HepG2 (cell line): ENCODE measurements at regions not wholly inside any gene's neighbourhood (a gene's known extent, or its start where the extent isn't known, plus 50 kb on each side); places are given as distances from the start of the nearest gene placed in this dataset.

ENCODE experiments used
- MAX ChIP-seq: IDR thresholded peaks from 2 replicates; pipeline ENCODE4 v1.6.1; 2012; ENCODE audit warnings: inconsistent platforms
- U2AF2 ChIP-seq: fragments of 200-400 bp; formaldehyde crosslinking; IDR thresholded peaks from 2 replicates; pipeline ENCODE4 v1.6.1; 2017; ENCODE audit warnings: low read depth, mild to moderate bottlenecking, low read length
- ZNF660 ChIP-seq: sonication (generic); formaldehyde crosslinking; IDR thresholded peaks from 2 replicates; pipeline ENCODE4 v1.5.1; 2020; ENCODE audit warnings: mild to moderate bottlenecking, low read depth, missing genetic modification reagents, borderline replicate concordance
- TF ChIP-seq, protein P1 (sequence below): sonication (generic); formaldehyde crosslinking; IDR thresholded peaks from 2 replicates; pipeline ENCODE4 v1.4.0; 2020; ENCODE audit warnings: missing genetic modification reagents, borderline replicate concordance
- TF ChIP-seq, protein P2 (sequence below): sonication (generic); formaldehyde crosslinking; IDR thresholded peaks from 2 replicates; pipeline ENCODE4 v1.5.0; 2020; ENCODE audit warnings: mild to moderate bottlenecking, missing genetic modification reagents, moderate library complexity
- TF ChIP-seq, protein P3 (sequence below): sonication (generic); formaldehyde crosslinking; IDR thresholded peaks from 2 replicates; pipeline ENCODE4 v1.5.1; 2020; ENCODE audit warnings: mild to moderate bottlenecking, missing genetic modification reagents, moderate library complexity
- TF ChIP-seq, protein P4 (sequence below): sonication (generic); formaldehyde crosslinking; IDR thresholded peaks from 2 replicates; pipeline ENCODE4 v1.4.0; 2020; ENCODE audit warnings: low read depth, mild to moderate bottlenecking, missing genetic modification reagents

DNA sequence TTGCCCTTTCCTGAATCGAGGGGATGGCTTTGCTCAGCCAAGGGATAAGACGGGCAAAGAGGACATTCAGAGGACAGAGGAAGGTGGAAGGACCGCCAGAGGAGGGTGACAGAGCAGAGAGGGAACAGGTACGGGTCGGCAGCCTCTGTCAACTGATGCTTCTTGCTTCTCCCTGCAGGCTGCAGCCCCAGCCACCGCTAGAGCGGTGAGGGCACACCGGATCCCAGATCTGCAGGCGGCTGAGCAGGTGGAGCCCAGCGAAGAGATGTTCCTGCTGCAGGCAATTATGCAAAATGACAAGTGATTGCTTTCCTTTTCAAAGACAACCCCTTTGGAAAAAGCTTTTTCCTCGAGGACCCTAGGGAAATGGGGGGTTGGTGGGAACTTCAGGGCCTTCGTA, 181.9 kb upstream of the ANKRD30A start:
- no peak for TF ChIP-seq ZNF660 (CRISPR knock-in tag)
- TF ChIP-seq, protein P1, sequence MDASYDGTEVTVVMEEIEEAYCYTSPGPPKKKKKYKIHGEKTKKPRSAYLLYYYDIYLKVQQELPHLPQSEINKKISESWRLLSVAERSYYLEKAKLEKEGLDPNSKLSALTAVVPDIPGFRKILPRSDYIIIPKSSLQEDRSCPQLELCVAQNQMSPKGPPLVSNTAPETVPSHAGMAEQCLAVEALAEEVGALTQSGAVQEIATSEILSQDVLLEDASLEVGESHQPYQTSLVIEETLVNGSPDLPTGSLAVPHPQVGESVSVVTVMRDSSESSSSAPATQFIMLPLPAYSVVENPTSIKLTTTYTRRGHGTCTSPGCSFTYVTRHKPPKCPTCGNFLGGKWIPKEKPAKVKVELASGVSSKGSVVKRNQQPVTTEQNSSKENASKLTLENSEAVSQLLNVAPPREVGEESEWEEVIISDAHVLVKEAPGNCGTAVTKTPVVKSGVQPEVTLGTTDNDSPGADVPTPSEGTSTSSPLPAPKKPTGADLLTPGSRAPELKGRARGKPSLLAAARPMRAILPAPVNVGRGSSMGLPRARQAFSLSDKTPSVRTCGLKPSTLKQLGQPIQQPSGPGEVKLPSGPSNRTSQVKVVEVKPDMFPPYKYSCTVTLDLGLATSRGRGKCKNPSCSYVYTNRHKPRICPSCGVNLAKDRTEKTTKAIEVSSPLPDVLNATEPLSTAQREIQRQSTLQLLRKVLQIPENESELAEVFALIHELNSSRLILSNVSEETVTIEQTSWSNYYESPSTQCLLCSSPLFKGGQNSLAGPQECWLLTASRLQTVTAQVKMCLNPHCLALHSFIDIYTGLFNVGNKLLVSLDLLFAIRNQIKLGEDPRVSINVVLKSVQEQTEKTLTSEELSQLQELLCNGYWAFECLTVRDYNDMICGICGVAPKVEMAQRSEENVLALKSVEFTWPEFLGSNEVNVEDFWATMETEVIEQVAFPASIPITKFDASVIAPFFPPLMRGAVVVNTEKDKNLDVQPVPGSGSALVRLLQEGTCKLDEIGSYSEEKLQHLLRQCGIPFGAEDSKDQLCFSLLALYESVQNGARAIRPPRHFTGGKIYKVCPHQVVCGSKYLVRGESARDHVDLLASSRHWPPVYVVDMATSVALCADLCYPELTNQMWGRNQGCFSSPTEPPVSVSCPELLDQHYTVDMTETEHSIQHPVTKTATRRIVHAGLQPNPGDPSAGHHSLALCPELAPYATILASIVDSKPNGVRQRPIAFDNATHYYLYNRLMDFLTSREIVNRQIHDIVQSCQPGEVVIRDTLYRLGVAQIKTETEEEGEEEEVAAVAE (CRISPR knock-in tag): no peak
- TF ChIP-seq, protein P2, sequence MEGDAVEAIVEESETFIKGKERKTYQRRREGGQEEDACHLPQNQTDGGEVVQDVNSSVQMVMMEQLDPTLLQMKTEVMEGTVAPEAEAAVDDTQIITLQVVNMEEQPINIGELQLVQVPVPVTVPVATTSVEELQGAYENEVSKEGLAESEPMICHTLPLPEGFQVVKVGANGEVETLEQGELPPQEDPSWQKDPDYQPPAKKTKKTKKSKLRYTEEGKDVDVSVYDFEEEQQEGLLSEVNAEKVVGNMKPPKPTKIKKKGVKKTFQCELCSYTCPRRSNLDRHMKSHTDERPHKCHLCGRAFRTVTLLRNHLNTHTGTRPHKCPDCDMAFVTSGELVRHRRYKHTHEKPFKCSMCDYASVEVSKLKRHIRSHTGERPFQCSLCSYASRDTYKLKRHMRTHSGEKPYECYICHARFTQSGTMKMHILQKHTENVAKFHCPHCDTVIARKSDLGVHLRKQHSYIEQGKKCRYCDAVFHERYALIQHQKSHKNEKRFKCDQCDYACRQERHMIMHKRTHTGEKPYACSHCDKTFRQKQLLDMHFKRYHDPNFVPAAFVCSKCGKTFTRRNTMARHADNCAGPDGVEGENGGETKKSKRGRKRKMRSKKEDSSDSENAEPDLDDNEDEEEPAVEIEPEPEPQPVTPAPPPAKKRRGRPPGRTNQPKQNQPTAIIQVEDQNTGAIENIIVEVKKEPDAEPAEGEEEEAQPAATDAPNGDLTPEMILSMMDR (CRISPR knock-in tag): no peak
- TF ChIP-seq, protein P3, sequence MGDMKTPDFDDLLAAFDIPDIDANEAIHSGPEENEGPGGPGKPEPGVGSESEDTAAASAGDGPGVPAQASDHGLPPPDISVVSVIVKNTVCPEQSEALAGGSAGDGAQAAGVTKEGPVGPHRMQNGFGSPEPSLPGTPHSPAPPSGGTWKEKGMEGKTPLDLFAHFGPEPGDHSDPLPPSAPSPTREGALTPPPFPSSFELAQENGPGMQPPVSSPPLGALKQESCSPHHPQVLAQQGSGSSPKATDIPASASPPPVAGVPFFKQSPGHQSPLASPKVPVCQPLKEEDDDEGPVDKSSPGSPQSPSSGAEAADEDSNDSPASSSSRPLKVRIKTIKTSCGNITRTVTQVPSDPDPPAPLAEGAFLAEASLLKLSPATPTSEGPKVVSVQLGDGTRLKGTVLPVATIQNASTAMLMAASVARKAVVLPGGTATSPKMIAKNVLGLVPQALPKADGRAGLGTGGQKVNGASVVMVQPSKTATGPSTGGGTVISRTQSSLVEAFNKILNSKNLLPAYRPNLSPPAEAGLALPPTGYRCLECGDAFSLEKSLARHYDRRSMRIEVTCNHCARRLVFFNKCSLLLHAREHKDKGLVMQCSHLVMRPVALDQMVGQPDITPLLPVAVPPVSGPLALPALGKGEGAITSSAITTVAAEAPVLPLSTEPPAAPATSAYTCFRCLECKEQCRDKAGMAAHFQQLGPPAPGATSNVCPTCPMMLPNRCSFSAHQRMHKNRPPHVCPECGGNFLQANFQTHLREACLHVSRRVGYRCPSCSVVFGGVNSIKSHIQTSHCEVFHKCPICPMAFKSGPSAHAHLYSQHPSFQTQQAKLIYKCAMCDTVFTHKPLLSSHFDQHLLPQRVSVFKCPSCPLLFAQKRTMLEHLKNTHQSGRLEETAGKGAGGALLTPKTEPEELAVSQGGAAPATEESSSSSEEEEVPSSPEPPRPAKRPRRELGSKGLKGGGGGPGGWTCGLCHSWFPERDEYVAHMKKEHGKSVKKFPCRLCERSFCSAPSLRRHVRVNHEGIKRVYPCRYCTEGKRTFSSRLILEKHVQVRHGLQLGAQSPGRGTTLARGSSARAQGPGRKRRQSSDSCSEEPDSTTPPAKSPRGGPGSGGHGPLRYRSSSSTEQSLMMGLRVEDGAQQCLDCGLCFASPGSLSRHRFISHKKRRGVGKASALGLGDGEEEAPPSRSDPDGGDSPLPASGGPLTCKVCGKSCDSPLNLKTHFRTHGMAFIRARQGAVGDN (CRISPR knock-in tag): no peak
- no peak for TF ChIP-seq MAX
- no peak for TF ChIP-seq U2AF2
- TF ChIP-seq, protein P4, sequence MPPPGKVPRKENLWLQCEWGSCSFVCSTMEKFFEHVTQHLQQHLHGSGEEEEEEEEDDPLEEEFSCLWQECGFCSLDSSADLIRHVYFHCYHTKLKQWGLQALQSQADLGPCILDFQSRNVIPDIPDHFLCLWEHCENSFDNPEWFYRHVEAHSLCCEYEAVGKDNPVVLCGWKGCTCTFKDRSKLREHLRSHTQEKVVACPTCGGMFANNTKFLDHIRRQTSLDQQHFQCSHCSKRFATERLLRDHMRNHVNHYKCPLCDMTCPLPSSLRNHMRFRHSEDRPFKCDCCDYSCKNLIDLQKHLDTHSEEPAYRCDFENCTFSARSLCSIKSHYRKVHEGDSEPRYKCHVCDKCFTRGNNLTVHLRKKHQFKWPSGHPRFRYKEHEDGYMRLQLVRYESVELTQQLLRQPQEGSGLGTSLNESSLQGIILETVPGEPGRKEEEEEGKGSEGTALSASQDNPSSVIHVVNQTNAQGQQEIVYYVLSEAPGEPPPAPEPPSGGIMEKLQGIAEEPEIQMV: no peak
